ENCODE measurements at regions not wholly inside any gene's neighbourhood (a gene's known extent, or its start where the extent isn't known, plus 50 kb on each side); places are given as distances from the start of the nearest gene placed in this dataset.

DNA sequence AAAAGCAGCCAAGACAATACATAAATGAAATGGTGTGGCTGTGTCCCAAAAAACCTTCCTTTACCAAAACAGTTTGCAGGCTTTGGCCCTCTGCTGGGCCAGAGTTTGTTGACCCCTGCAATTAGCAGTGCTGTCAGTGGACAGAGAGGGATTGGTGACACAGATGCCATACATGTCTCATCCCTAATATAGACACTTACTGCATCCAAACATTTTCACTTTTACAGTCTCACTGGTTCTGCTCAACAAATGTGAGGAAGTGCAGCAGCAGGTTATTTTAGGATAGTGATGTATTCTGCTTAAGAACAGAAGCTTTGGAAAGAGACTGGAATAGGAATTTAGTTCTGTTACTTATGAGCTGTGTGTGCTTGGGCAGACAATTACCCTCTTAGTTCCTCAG, 462.8 kb upstream of the LRRC7 start:
- no peak for TF ChIP-seq POLR2AphosphoS2 (conservative IDR thresholded peaks at IDR 0.05; ENCODE audit: low read length)
- TF ChIP-seq, protein P1, sequence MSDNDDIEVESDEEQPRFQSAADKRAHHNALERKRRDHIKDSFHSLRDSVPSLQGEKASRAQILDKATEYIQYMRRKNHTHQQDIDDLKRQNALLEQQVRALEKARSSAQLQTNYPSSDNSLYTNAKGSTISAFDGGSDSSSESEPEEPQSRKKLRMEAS (IDR thresholded peaks at IDR 0.05): no peak
- TF ChIP-seq POLR2A (IDR thresholded peaks at IDR 0.05; ENCODE audit: low read length): no peak
- no peak for TF ChIP-seq RAD21 (conservative IDR thresholded peaks at IDR 0.05 in 1 of 2, IDR thresholded peaks at IDR 0.05 in 1 of 2)
- TF ChIP-seq, protein P2, sequence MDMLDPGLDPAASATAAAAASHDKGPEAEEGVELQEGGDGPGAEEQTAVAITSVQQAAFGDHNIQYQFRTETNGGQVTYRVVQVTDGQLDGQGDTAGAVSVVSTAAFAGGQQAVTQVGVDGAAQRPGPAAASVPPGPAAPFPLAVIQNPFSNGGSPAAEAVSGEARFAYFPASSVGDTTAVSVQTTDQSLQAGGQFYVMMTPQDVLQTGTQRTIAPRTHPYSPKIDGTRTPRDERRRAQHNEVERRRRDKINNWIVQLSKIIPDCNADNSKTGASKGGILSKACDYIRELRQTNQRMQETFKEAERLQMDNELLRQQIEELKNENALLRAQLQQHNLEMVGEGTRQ (IDR thresholded peaks at IDR 0.05): no peak
- TF ChIP-seq, protein P3, sequence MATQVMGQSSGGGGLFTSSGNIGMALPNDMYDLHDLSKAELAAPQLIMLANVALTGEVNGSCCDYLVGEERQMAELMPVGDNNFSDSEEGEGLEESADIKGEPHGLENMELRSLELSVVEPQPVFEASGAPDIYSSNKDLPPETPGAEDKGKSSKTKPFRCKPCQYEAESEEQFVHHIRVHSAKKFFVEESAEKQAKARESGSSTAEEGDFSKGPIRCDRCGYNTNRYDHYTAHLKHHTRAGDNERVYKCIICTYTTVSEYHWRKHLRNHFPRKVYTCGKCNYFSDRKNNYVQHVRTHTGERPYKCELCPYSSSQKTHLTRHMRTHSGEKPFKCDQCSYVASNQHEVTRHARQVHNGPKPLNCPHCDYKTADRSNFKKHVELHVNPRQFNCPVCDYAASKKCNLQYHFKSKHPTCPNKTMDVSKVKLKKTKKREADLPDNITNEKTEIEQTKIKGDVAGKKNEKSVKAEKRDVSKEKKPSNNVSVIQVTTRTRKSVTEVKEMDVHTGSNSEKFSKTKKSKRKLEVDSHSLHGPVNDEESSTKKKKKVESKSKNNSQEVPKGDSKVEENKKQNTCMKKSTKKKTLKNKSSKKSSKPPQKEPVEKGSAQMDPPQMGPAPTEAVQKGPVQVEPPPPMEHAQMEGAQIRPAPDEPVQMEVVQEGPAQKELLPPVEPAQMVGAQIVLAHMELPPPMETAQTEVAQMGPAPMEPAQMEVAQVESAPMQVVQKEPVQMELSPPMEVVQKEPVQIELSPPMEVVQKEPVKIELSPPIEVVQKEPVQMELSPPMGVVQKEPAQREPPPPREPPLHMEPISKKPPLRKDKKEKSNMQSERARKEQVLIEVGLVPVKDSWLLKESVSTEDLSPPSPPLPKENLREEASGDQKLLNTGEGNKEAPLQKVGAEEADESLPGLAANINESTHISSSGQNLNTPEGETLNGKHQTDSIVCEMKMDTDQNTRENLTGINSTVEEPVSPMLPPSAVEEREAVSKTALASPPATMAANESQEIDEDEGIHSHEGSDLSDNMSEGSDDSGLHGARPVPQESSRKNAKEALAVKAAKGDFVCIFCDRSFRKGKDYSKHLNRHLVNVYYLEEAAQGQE (IDR thresholded peaks at IDR 0.05): no peak
- TF ChIP-seq, protein P4, sequence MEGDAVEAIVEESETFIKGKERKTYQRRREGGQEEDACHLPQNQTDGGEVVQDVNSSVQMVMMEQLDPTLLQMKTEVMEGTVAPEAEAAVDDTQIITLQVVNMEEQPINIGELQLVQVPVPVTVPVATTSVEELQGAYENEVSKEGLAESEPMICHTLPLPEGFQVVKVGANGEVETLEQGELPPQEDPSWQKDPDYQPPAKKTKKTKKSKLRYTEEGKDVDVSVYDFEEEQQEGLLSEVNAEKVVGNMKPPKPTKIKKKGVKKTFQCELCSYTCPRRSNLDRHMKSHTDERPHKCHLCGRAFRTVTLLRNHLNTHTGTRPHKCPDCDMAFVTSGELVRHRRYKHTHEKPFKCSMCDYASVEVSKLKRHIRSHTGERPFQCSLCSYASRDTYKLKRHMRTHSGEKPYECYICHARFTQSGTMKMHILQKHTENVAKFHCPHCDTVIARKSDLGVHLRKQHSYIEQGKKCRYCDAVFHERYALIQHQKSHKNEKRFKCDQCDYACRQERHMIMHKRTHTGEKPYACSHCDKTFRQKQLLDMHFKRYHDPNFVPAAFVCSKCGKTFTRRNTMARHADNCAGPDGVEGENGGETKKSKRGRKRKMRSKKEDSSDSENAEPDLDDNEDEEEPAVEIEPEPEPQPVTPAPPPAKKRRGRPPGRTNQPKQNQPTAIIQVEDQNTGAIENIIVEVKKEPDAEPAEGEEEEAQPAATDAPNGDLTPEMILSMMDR (IDR thresholded peaks at IDR 0.05): no peak
- TF ChIP-seq ESRRA (IDR thresholded peaks at IDR 0.05; ENCODE audit: borderline replicate concordance, low read length): no peak
- TF ChIP-seq ZFP36 (IDR thresholded peaks at IDR 0.05; ENCODE audit: borderline replicate concordance, partially characterized antibody): no peak
- TF ChIP-seq RFX5 (IDR thresholded peaks at IDR 0.05): no peak
- no peak for TF ChIP-seq EHMT2 (IDR thresholded peaks at IDR 0.05; ENCODE audit: low read depth)
- TF ChIP-seq ZC3H11A (IDR thresholded peaks at IDR 0.05): no peak
- TF ChIP-seq RCOR1 (IDR thresholded peaks at IDR 0.05; ENCODE audit: low read depth, low read length): no peak
- no peak for TF ChIP-seq CEBPB (IDR thresholded peaks at IDR 0.05)

Measured in A549 (cell line).